Loucy (cell line): ENCODE measurements at regions not wholly inside any gene's neighbourhood (a gene's known extent, or its start where the extent isn't known, plus 50 kb on each side); places are given as distances from the start of the nearest gene placed in this dataset.

Experiments used
- H2AFZ ChIP-seq: fragments of 200-600 bp; sonication (generic); 2 replicates; pipeline ENCODE4 v1.6.0; 2016; ENCODE audit warnings: antibody characterized with exemption, mild to moderate bottlenecking, low read length, moderate library complexity
- H3F3A ChIP-seq: fragments of 200-600 bp; 2 replicates; pipeline ENCODE4 v1.6.0; 2016; ENCODE audit warnings: antibody characterized with exemption, low read depth, mild to moderate bottlenecking
- H3K27me3 ChIP-seq: fragments of 200-600 bp; sonication (generic); 2 replicates; pipeline ENCODE4 v1.6.1; 2014; ENCODE audit warnings: low read length, mild to moderate bottlenecking; ENCODE audit not compliant: insufficient read depth, poor library complexity, severe bottlenecking
- H3K36me3 ChIP-seq: fragments of 200-600 bp; sonication (generic); 2 replicates; pipeline ENCODE4 v1.6.1; 2016; ENCODE audit warnings: low read length; ENCODE audit not compliant: insufficient read depth
- H3K4me1 ChIP-seq: fragments of 200-600 bp; sonication (generic); 2 replicates; pipeline ENCODE4 v1.5.1; 2014; ENCODE audit warnings: low read length, mild to moderate bottlenecking; ENCODE audit not compliant: insufficient read depth, poor library complexity, severe bottlenecking
- H3K4me2 ChIP-seq: fragments of 200-600 bp; sonication (generic); 2 replicates; pipeline ENCODE4 v1.6.0; 2014; ENCODE audit warnings: antibody characterized with exemption, low read length, low read depth, mild to moderate bottlenecking; ENCODE audit not compliant: poor library complexity, severe bottlenecking
- H3K4me3 ChIP-seq: fragments of 200-600 bp; sonication (generic); 2 replicates; pipeline ENCODE4 v1.5.1; 2014; ENCODE audit warnings: low read length, mild to moderate bottlenecking, mixed read lengths; ENCODE audit not compliant: poor library complexity, severe bottlenecking
- H3K79me2 ChIP-seq: fragments of 200-600 bp; sonication (generic); 2 replicates; pipeline ENCODE4 v1.6.1; 2014; ENCODE audit warnings: low read length; ENCODE audit not compliant: insufficient read depth
- H3K9ac ChIP-seq: fragments of 200-600 bp; sonication (generic); 2 replicates; pipeline ENCODE4 v1.6.0; 2014; ENCODE audit warnings: mild to moderate bottlenecking, low read depth, low read length, moderate library complexity; ENCODE audit not compliant: poor library complexity, severe bottlenecking
- H3K9me2 ChIP-seq: fragments of 200-600 bp; sonication (generic); replicated peaks from 2 replicates; pipeline ENCODE4 v1.6.1; 2016; ENCODE audit warnings: low read depth, low read length, mixed read lengths
- H3K9me3 ChIP-seq: fragments of 200-600 bp; sonication (generic); 2 replicates; pipeline ENCODE4 v1.6.1; 2014; ENCODE audit warnings: mild to moderate bottlenecking, antibody characterized with exemption, low read length, low read depth; ENCODE audit not compliant: insufficient read depth
- H4K20me1 ChIP-seq: fragments of 200-600 bp; sonication (generic); 2 replicates; pipeline ENCODE4 v1.6.0; 2014; ENCODE audit warnings: antibody characterized with exemption, low read length, mild to moderate bottlenecking; ENCODE audit not compliant: insufficient read depth, poor library complexity, severe bottlenecking
- EZH2phosphoT487 ChIP-seq: fragments of 200-600 bp; IDR thresholded peaks from 2 replicates; pipeline ENCODE4 v1.6.1; 2018; ENCODE audit warnings: antibody characterized with exemption, mild to moderate bottlenecking, moderate library complexity, borderline replicate concordance
- TF ChIP-seq, protein P1 (sequence below): fragments of 200-600 bp; sonication (generic); conservative IDR thresholded peaks from 2 replicates; pipeline ENCODE4 v1.5.1; 2014; ENCODE audit warnings: mild to moderate bottlenecking, antibody characterized with exemption, low read length

- H3K79me2 ChIP-seq, result no peaks in the 10 kb centered on the region
- no peak overlapping the region for H3K4me2 ChIP-seq
- H4K20me1 ChIP-seq, result no peaks in the 10 kb centered on the region
- H2AFZ ChIP-seq, result no peak overlapping the region
- no peaks in the 10 kb centered on the region for H3F3A ChIP-seq
- no peaks in the 10 kb centered on the region for H3K4me1 ChIP-seq
- no peaks in the 10 kb centered on the region for H3K9me3 ChIP-seq
- H3K9me2 ChIP-seq, result no peaks in the 10 kb centered on the region
- no peak overlapping the region for H3K4me3 ChIP-seq
- H3K27me3 ChIP-seq, result no peaks in the 10 kb centered on the region
- TF ChIP-seq EZH2phosphoT487, result no peak
- TF ChIP-seq, protein P1, sequence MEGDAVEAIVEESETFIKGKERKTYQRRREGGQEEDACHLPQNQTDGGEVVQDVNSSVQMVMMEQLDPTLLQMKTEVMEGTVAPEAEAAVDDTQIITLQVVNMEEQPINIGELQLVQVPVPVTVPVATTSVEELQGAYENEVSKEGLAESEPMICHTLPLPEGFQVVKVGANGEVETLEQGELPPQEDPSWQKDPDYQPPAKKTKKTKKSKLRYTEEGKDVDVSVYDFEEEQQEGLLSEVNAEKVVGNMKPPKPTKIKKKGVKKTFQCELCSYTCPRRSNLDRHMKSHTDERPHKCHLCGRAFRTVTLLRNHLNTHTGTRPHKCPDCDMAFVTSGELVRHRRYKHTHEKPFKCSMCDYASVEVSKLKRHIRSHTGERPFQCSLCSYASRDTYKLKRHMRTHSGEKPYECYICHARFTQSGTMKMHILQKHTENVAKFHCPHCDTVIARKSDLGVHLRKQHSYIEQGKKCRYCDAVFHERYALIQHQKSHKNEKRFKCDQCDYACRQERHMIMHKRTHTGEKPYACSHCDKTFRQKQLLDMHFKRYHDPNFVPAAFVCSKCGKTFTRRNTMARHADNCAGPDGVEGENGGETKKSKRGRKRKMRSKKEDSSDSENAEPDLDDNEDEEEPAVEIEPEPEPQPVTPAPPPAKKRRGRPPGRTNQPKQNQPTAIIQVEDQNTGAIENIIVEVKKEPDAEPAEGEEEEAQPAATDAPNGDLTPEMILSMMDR, result no peak
- no peak overlapping the region for H3K9ac ChIP-seq
- H3K36me3 ChIP-seq, result no peaks in the 10 kb centered on the region
These were observed 54.3 kb upstream of the LRCH1 start for GRCh38 chr13:46498650-46499049.

- Histone ChIP-seq H3K4me1 (no peaks in the 10 kb centered on the region), H4K20me1 (no peaks in the 10 kb centered on the region), H3F3A (no peaks in the 10 kb centered on the region), H3K4me2 (no peak overlapping the region), H3K27me3 (no peaks in the 10 kb centered on the region), H2AFZ (no peak overlapping the region), H3K9ac (no peak overlapping the region), H3K9me2 (no peaks in the 10 kb centered on the region), H3K36me3 (no peaks in the 10 kb centered on the region), H3K9me3 (no peaks in the 10 kb centered on the region), H3K4me3 (no peak overlapping the region), H3K79me2 (no peaks in the 10 kb centered on the region)
- TF ChIP-seq, protein P1, result no peak
- no peak for TF ChIP-seq EZH2phosphoT487
These were observed 56.9 kb upstream of the LRCH1 start for GRCh38 chr13:46496086-46496485.

GRCh38 chr13:46495651-46496050 lies 57.3 kb upstream of the LRCH1 start:
- H3K4me2 ChIP-seq, result no peak overlapping the region
- no peaks in the 10 kb centered on the region for H3F3A ChIP-seq
- H3K4me3 ChIP-seq, result no peak overlapping the region
- no peaks in the 10 kb centered on the region for H3K79me2 ChIP-seq
- H3K9me2 ChIP-seq, result no peaks in the 10 kb centered on the region
- H3K9ac ChIP-seq, result no peak overlapping the region
- H3K9me3 ChIP-seq, result no peaks in the 10 kb centered on the region
- no peaks in the 10 kb centered on the region for H4K20me1 ChIP-seq
- H2AFZ ChIP-seq, result no peak overlapping the region
- no peak for TF ChIP-seq EZH2phosphoT487
- TF ChIP-seq, protein P1, result no peak
- H3K27me3 ChIP-seq, result no peaks in the 10 kb centered on the region
- H3K4me1 ChIP-seq, result no peaks in the 10 kb centered on the region
- no peaks in the 10 kb centered on the region for H3K36me3 ChIP-seq
